K562 (cell line): ENCODE measurements at regions not wholly inside any gene's neighbourhood (a gene's known extent, or its start where the extent isn't known, plus 50 kb on each side); places are given as distances from the start of the nearest gene placed in this dataset.

Experiments used
- ATAC-seq: fragments of 200-7000 bp; cut with Tn5 transposase; 3 replicates; pipeline ENCODE4 v1.9.1; 2020; ENCODE audit warnings: moderate library complexity
- BruUV-seq: library from RNA; stranded (reverse); fragments of 400-500 nt; replicated peaks from 2 replicates; lab custom pipeline; 2021; lab: Mats Ljungman, UMichigan
- CTCF ChIA-PET: fragments of 300-600 bp; formaldehyde crosslinking; extraction: SDS; loops from one replicate; lab custom pipeline; 2021; ENCODE audit warnings: low intra/inter-chr PET ratio; lab: Yijun Ruan, JAX
- POLR2A ChIA-PET: fragments of 300-600, 350-650 bp; sonication (Branson Sonifier 250); formaldehyde crosslinking; extraction: SDS; loops from one replicate; lab custom pipeline; 2021; ENCODE audit warnings: antibody characterized with exemption, inconsistent platforms; lab: Yijun Ruan, JAX
- DNase-seq, 4 experiments: peaks; one replicate each; pipeline versions ENCODE4 v3.0.0 to v3.0.0-alpha.2; 2011 to 2018; ENCODE audit warnings: low spot score in 3 of 4, mixed read lengths in 3 of 4; ENCODE audit errors: extremely low read depth in 1 of 4
- FAIRE-seq: peaks from 2 replicates; lab custom pipeline; 2011; peaks lifted over from hg19 to GRCh38; lab: Jason Lieb, UNC
- H2AFZ ChIP-seq: 2 replicates; pipeline ENCODE4 v1.6.0; 2011; ENCODE audit warnings: low read depth, low read length, control low read depth, inconsistent platforms
- H3K27ac ChIP-seq: fragments of 200-600 bp; 3 replicates; pipeline ENCODE4 v1.8.0; 2011; ENCODE audit warnings: low read depth, mild to moderate bottlenecking, control low read depth, inconsistent platforms, low read length, moderate library complexity, mixed read lengths; ENCODE audit errors: extremely low read depth
- H3K27me3 ChIP-seq, 2 experiments: fragments of 300-600 bp in 1 of 2; 2 replicates in 1 of 2; 3 replicates in 1 of 2; pipeline versions ENCODE4 v1.6.0 to v1.8.0; 2011; ENCODE audit warnings: inconsistent platforms in 2 of 2, low read length in 2 of 2, mild to moderate bottlenecking in 1 of 2, mixed read lengths in 1 of 2, moderate library complexity in 1 of 2; ENCODE audit not compliant: control insufficient read depth in 2 of 2, insufficient read depth in 2 of 2
- H3K36me3 ChIP-seq: fragments of 300-600 bp; 3 replicates; pipeline ENCODE4 v1.8.0; 2011; ENCODE audit warnings: mild to moderate bottlenecking, low read length, inconsistent platforms; ENCODE audit not compliant: control insufficient read depth, insufficient read depth
- H3K4me1 ChIP-seq, 2 experiments: fragments of 200-600 bp in 1 of 2; replicated peaks in 1 of 2; 2 replicates in 1 of 2; 3 replicates in 1 of 2; pipeline versions ENCODE4 v1.5.1 to v1.8.0; 2011; ENCODE audit warnings: inconsistent platforms in 2 of 2, low read length in 2 of 2, mild to moderate bottlenecking in 1 of 2, mixed read lengths in 1 of 2, moderate library complexity in 1 of 2; ENCODE audit not compliant: control insufficient read depth in 2 of 2, insufficient read depth in 2 of 2
- H3K4me2 ChIP-seq: 2 replicates; pipeline ENCODE4 v1.6.1; 2011; ENCODE audit warnings: low read length, control low read depth, inconsistent platforms, mixed read lengths; ENCODE audit not compliant: insufficient read depth
- H3K4me3 ChIP-seq: fragments of 200-600 bp; sonication (generic), shearing (Covaris generic); 2 replicates; pipeline ENCODE4 v1.5.1; 2016; ENCODE audit warnings: control low read depth, inconsistent platforms
- H3K79me2 ChIP-seq: fragments of 200-600 bp; 3 replicates; pipeline ENCODE4 v1.8.0; 2011; ENCODE audit warnings: low read length, inconsistent platforms; ENCODE audit not compliant: control insufficient read depth, insufficient read depth
- H3K9ac ChIP-seq, 2 experiments: 2 replicates each; pipeline versions ENCODE4 v1.6.0 to v1.6.1; 2011; ENCODE audit warnings: low read depth in 2 of 2, low read length in 2 of 2, control low read depth in 1 of 2, inconsistent platforms in 1 of 2, mild to moderate bottlenecking in 1 of 2, mixed read lengths in 1 of 2; ENCODE audit not compliant: insufficient read depth in 1 of 2
- H3K9me1 ChIP-seq: one replicate; pipeline ENCODE4 v1.6.0; 2011; ENCODE audit warnings: inconsistent platforms, mild to moderate bottlenecking, low read length, moderate library complexity; ENCODE audit not compliant: control insufficient read depth, insufficient read depth
- H3K9me3 ChIP-seq: replicated peaks from 2 replicates; pipeline ENCODE4 v1.5.1; 2011; ENCODE audit warnings: low read depth, low read length, inconsistent platforms; ENCODE audit not compliant: control insufficient read depth, insufficient read depth
- H4K20me1 ChIP-seq: replicated peaks from 2 replicates; pipeline ENCODE4 v1.6.1; 2011; ENCODE audit warnings: low read length, inconsistent platforms, mixed read lengths; ENCODE audit not compliant: control insufficient read depth, insufficient read depth
- ARID1B ChIP-seq: fragments of 450-650 bp; IDR thresholded peaks from 2 replicates; pipeline ENCODE4 v1.6.1; 2016; ENCODE audit warnings: antibody characterized with exemption, mild to moderate bottlenecking, inconsistent platforms
- CBFA2T3 ChIP-seq: fragments of 450-650 bp; IDR thresholded peaks from 2 replicates; pipeline ENCODE4 v1.6.1; 2017
- EGR1 ChIP-seq: fragments of 450-650 bp; conservative IDR thresholded peaks from 2 replicates; pipeline ENCODE4 v1.6.1; 2017; ENCODE audit warnings: mild to moderate bottlenecking
- EHMT2 ChIP-seq: fragments of 450-650 bp; IDR thresholded peaks from 2 replicates; pipeline ENCODE4 v1.6.1; 2018; ENCODE audit warnings: antibody characterized with exemption
- EP300 ChIP-seq: IDR thresholded peaks from 2 replicates; pipeline ENCODE4 v1.6.1; 2012; ENCODE audit warnings: low read length, improper control_type of control experiment
- ESRRB ChIP-seq: fragments of 250-450 bp; sonication (Bioruptor Pico); IDR thresholded peaks from 2 replicates; pipeline ENCODE4 v1.5.0; 2020; ENCODE audit warnings: mild to moderate bottlenecking, moderate library complexity, borderline replicate concordance
- FOXM1 ChIP-seq, 2 experiments: fragments of 450-650 bp in 1 of 2; sonication (generic) in 1 of 2; formaldehyde crosslinking in 1 of 2; IDR thresholded peaks; 2 replicates each; pipeline versions ENCODE4 v1.6.1 to v1.9.0; 2017 to 2022; ENCODE audit warnings: low read depth in 2 of 2, mild to moderate bottlenecking in 2 of 2, missing genetic modification reagents in 1 of 2, moderate library complexity in 1 of 2
- MEIS2 ChIP-seq: fragments of 450-650 bp; IDR thresholded peaks from 2 replicates; pipeline ENCODE4 v1.6.1; 2014; ENCODE audit warnings: mild to moderate bottlenecking; ENCODE audit not compliant: partially characterized antibody
- NCOA1 ChIP-seq: fragments of 450-650 bp; IDR thresholded peaks from 2 replicates; pipeline ENCODE4 v1.6.1; 2016; ENCODE audit warnings: low read depth
- SETDB1 ChIP-seq: IDR thresholded peaks from one replicate; pipeline ENCODE4 v1.6.1; 2012; ENCODE audit warnings: low read length, control low read depth, inconsistent platforms
- SOX6 ChIP-seq: fragments of 450-650 bp; IDR thresholded peaks from 2 replicates; pipeline ENCODE4 v1.6.1; 2014; ENCODE audit warnings: mild to moderate bottlenecking
- SRF ChIP-seq, 2 experiments: fragments of 250-450, 450-650 bp in 1 of 2; sonication (Bioruptor Pico) in 1 of 2; sonication (generic) in 1 of 2; formaldehyde crosslinking; IDR thresholded peaks; 2 replicates each; pipeline versions ENCODE4 v1.5.0 to v1.5.1; 2020 to 2022; ENCODE audit warnings: mild to moderate bottlenecking in 1 of 2, missing genetic modification reagents in 1 of 2
- ZNF316 ChIP-seq: fragments of 450-650 bp; IDR thresholded peaks from 2 replicates; pipeline ENCODE4 v1.6.1; 2016
- ZNF384 ChIP-seq: IDR thresholded peaks from 2 replicates; pipeline ENCODE4 v1.6.1; 2012; ENCODE audit warnings: low read depth, low read length, improper control_type of control experiment
- ZNF76 ChIP-seq: fragments of 250-450 bp; sonication (Bioruptor Pico); IDR thresholded peaks from 2 replicates; pipeline ENCODE4 v1.4.0; 2020; ENCODE audit warnings: mild to moderate bottlenecking, moderate library complexity, borderline replicate concordance
- WGBS: fragments of 100-300 bp; shearing (Covaris generic); methylation state at CpG from one replicate; pipeline ENCODE4 v1.1.6; 2016; ENCODE audit warnings: low coverage, mixed read lengths; ENCODE audit not compliant: insufficient coverage; ENCODE audit errors: missing lambda C conversion rate; 5-methylcytosine and 5-hydroxymethylcytosine counted together
- in situ Hi-C: fragments of 300-500 bp; cut with MboI; formaldehyde crosslinking; loops from 4 replicates; pipeline ENCODE4 v1.15.0; 2018; ENCODE audit warnings: inconsistent platforms, mixed read lengths
- intact Hi-C: fragments of 100-400 bp; cut with micrococcal nuclease; formaldehyde crosslinking; loops from 2 replicates; pipeline ENCODE4 v1.14.2; 2022
- TF ChIP-seq, protein P1 (sequence below): fragments of 450-650 bp; IDR thresholded peaks from 2 replicates; pipeline ENCODE4 v1.6.1; 2016
- TF ChIP-seq, protein P2 (sequence below): fragments of 450-650 bp; IDR thresholded peaks from 2 replicates; pipeline ENCODE4 v1.6.1; 2018; ENCODE audit not compliant: partially characterized antibody

DNA sequence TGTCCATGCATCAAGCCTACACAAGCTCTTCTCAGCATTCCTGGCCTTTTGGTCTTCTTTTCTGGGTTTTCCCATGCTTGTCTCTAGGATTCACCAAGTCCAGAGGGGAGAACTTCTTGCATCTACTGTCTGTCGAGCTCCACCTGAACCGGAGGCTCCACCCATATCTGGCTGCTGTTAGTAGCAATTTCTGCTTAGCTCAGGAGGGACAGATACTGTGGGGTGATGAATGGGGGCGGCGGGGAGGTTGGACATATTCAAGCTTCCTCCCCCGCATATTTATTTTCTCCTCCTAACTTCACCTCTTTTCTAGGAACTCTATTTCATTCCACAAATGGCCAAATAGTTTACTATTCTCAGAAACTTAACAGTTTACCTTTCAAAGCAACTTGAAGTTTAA lies 163.5 kb downstream of the PTH2R start:
- Histone ChIP-seq H3K9ac (peak overlapping the region; percentile 4 to 37; a peak in 2 of 4 replicates), H4K20me1 (no peaks in the 10 kb centered on the region), H3K27me3 (no peaks in the 10 kb centered on the region), H3K4me1 (peaks cover 17 to 40% of the 10 kb centered on the region in 2 experiments), H2AFZ (peak overlapping the region; percentile 72), H3K27ac (peak overlapping the region; percentile 76), H3K79me2 (peaks cover 12% of the 10 kb centered on the region), H3K4me3 (peak overlapping the region; percentile 20; the same call in 1 of the 2 replicates), H3K9me1 (no peaks in the 10 kb centered on the region), H3K36me3 (peaks cover 25% of the 10 kb centered on the region), H3K4me2 (peak overlapping the region; percentile 81), H3K9me3 (no peaks in the 10 kb centered on the region)
- BruUV-seq, result no TSS peak
- DNase-seq, result peak; percentile 41 to 82 (median 54)
- CTCF ChIA-PET, result no interaction called here
- WGBS, result 4% methylated on average over 4 of the region's 5 CpGs
- peak; percentile 86 for FAIRE-seq
- ATAC-seq, result peak; percentile 76
- POLR2A ChIA-PET, result interaction anchor here (0.8 kb wide), 2 partner anchors 27 to 250 kb away, joined by 3 read pairs; no protein-coding TSS in a partner anchor
- in situ Hi-C loops, result no loop called here
- intact Hi-C loops, result loop anchor here (2.0 kb wide), 1 partner anchor 47 kb away; no protein-coding TSS in a partner anchor
- TF ChIP-seq SETDB1, result no peak
- TF ChIP-seq, protein P1, sequence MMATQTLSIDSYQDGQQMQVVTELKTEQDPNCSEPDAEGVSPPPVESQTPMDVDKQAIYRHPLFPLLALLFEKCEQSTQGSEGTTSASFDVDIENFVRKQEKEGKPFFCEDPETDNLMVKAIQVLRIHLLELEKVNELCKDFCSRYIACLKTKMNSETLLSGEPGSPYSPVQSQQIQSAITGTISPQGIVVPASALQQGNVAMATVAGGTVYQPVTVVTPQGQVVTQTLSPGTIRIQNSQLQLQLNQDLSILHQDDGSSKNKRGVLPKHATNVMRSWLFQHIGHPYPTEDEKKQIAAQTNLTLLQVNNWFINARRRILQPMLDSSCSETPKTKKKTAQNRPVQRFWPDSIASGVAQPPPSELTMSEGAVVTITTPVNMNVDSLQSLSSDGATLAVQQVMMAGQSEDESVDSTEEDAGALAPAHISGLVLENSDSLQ, result peak; percentile 44; the same call in 1 of the 2 replicates
- peak; percentile 29; the same call in 1 of the 2 replicates for TF ChIP-seq ARID1B
- TF ChIP-seq MEIS2, result peak; percentile 71
- peak in 1 of 2 experiments; percentile 72; a peak in 2 of 4 replicates for TF ChIP-seq SRF (CRISPR knock-in tag; IDR thresholded peaks at IDR 0.05)
- TF ChIP-seq CBFA2T3, result peak; percentile 22; the same call in 1 of the 2 replicates
- peak; percentile 35; the same call in 1 of the 2 replicates for TF ChIP-seq EP300
- peak; percentile 31; the same call in 1 of the 2 replicates for TF ChIP-seq SOX6
- 0 out of 2 replicates have a peak, but pooled peaks have one; percentile 11 for TF ChIP-seq ZNF316
- 0 out of 2 replicates have a peak, but pooled peaks have one; percentile 40 for TF ChIP-seq EHMT2
- TF ChIP-seq, protein P2, sequence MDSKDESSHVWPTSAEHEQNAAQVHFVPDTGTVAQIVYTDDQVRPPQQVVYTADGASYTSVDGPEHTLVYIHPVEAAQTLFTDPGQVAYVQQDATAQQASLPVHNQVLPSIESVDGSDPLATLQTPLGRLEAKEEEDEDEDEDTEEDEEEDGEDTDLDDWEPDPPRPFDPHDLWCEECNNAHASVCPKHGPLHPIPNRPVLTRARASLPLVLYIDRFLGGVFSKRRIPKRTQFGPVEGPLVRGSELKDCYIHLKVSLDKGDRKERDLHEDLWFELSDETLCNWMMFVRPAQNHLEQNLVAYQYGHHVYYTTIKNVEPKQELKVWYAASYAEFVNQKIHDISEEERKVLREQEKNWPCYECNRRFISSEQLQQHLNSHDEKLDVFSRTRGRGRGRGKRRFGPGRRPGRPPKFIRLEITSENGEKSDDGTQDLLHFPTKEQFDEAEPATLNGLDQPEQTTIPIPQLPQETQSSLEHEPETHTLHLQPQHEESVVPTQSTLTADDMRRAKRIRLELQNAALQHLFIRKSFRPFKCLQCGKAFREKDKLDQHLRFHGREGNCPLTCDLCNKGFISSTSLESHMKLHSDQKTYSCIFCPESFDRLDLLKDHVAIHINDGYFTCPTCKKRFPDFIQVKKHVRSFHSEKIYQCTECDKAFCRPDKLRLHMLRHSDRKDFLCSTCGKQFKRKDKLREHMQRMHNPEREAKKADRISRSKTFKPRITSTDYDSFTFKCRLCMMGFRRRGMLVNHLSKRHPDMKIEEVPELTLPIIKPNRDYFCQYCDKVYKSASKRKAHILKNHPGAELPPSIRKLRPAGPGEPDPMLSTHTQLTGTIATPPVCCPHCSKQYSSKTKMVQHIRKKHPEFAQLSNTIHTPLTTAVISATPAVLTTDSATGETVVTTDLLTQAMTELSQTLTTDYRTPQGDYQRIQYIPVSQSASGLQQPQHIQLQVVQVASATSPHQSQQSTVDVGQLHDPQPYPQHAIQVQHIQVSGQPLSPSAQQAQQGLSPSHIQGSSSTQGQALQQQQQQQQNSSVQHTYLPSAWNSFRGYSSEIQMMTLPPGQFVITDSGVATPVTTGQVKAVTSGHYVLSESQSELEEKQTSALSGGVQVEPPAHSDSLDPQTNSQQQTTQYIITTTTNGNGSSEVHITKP, result peak; percentile 51
- TF ChIP-seq ZNF384, result no peak
- TF ChIP-seq EGR1, result peak; percentile 81
- TF ChIP-seq FOXM1 (IDR thresholded peaks at IDR 0.05; ENCODE audit: low read depth), result 0 out of 2 replicates have a peak, but pooled peaks have one; percentile 22
- TF ChIP-seq FOXM1 (CRISPR knock-in tag; IDR thresholded peaks at IDR 0.05; ENCODE audit: low read depth), result no peak
- 0 out of 2 replicates have a peak, but pooled peaks have one; percentile 19 for TF ChIP-seq NCOA1
- no peak for TF ChIP-seq ESRRB (CRISPR knock-in tag)
- TF ChIP-seq ZNF76 (CRISPR knock-in tag), result no peak
- TF ChIP-seq, all 486 proteins: peak for 13
